ENCODE measurements at regions not wholly inside any gene's neighbourhood (a gene's known extent, or its start where the extent isn't known, plus 50 kb on each side); places are given as distances from the start of the nearest gene placed in this dataset.

DNA sequence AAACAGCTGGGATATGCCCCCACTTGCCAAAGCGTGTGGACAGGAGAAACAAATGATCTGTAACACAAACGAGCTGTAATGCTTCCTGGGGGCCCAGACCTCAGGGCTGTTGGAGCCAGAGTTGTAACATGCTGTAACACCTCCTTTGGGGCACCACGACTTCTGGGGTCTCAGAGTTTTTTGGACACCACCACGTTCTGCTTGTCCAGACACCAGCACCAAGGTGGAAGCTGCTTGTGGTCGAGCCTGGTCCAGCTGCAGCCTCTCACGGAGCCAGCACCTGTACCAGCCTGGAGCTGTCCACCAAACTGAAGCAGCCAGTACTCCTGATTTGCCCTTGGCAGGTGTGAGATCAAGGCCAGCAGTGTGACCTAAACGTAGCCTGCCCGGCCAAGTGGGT lies 879.4 kb downstream of the SLC6A15 start:
- TF ChIP-seq, protein P1, sequence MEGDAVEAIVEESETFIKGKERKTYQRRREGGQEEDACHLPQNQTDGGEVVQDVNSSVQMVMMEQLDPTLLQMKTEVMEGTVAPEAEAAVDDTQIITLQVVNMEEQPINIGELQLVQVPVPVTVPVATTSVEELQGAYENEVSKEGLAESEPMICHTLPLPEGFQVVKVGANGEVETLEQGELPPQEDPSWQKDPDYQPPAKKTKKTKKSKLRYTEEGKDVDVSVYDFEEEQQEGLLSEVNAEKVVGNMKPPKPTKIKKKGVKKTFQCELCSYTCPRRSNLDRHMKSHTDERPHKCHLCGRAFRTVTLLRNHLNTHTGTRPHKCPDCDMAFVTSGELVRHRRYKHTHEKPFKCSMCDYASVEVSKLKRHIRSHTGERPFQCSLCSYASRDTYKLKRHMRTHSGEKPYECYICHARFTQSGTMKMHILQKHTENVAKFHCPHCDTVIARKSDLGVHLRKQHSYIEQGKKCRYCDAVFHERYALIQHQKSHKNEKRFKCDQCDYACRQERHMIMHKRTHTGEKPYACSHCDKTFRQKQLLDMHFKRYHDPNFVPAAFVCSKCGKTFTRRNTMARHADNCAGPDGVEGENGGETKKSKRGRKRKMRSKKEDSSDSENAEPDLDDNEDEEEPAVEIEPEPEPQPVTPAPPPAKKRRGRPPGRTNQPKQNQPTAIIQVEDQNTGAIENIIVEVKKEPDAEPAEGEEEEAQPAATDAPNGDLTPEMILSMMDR (IDR thresholded peaks at IDR 0.05) = no peak
- no peak for TF ChIP-seq POLR2A (IDR thresholded peaks at IDR 0.05)

All from right lobe of liver (tissue), 4 donors.